ENCODE measurements at regions not wholly inside any gene's neighbourhood (a gene's known extent, or its start where the extent isn't known, plus 50 kb on each side); places are given as distances from the start of the nearest gene placed in this dataset.

DNA sequence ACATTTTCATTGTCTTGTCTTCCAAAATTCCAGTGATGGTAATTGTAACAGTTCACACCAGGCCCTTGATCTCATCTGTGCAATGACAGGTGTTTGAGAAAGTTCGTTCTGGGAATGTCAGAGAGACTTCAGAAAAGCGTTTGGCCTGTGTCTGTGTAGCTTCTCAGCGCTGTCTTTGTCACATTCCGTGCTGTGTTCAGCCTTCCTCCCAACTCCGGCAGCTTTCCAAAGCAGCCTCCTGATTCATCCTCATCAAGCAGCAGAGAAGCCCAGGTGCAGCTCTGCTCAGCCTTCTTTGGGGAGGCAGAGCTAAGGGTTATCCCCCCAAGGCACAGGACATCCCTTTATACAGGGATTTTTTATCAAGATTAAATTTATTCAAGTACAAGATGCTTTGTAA, 494.0 kb upstream of the SUCLG2 start:
- WGBS, 2 experiments (ENCODE audit: insufficient coverage in 1 of 2, insufficient read length in 1 of 2) = 89% methylated on average over 5 of the region's 5 CpGs
- H3K36me3 Mint-ChIP-seq (ENCODE audit: low read depth) = no peaks in the 10 kb centered on the region
- H3K27ac Mint-ChIP-seq = no peak overlapping the region
- H3K4me3 Mint-ChIP-seq = no peak overlapping the region
- no peak overlapping the region for H3K4me3 ChIP-seq (ENCODE audit: low read length)
- H3K27me3 Mint-ChIP-seq (ENCODE audit: insufficient read depth) = no peaks in the 10 kb centered on the region
- H3K4me1 ChIP-seq (ENCODE audit: control insufficient read depth, insufficient read depth, low read length) = no peaks in the 10 kb centered on the region
- no peaks in the 10 kb centered on the region for H3K4me1 Mint-ChIP-seq
- no peak overlapping the region for H3K9ac ChIP-seq (ENCODE audit: extremely low read depth, low read length, poor library complexity, severe bottlenecking)
- TF ChIP-seq, protein P1, sequence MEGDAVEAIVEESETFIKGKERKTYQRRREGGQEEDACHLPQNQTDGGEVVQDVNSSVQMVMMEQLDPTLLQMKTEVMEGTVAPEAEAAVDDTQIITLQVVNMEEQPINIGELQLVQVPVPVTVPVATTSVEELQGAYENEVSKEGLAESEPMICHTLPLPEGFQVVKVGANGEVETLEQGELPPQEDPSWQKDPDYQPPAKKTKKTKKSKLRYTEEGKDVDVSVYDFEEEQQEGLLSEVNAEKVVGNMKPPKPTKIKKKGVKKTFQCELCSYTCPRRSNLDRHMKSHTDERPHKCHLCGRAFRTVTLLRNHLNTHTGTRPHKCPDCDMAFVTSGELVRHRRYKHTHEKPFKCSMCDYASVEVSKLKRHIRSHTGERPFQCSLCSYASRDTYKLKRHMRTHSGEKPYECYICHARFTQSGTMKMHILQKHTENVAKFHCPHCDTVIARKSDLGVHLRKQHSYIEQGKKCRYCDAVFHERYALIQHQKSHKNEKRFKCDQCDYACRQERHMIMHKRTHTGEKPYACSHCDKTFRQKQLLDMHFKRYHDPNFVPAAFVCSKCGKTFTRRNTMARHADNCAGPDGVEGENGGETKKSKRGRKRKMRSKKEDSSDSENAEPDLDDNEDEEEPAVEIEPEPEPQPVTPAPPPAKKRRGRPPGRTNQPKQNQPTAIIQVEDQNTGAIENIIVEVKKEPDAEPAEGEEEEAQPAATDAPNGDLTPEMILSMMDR (conservative IDR thresholded peaks at IDR 0.05) = no peak
- H3K27me3 ChIP-seq (ENCODE audit: control insufficient read depth, insufficient read depth, low read length, poor library complexity, severe bottlenecking) = no peaks in the 10 kb centered on the region
- no peaks in the 10 kb centered on the region for H3K36me3 ChIP-seq (ENCODE audit: control insufficient read depth, insufficient read depth, low read length)
- no peak overlapping the region for H3K27ac ChIP-seq (ENCODE audit: low read depth, low read length)
- H3K9me3 Mint-ChIP-seq = no peaks in the 10 kb centered on the region
- no peaks in the 10 kb centered on the region for H3K9me3 ChIP-seq (ENCODE audit: control insufficient read depth, low read length)
- DNase-seq = no peak

DNA sequence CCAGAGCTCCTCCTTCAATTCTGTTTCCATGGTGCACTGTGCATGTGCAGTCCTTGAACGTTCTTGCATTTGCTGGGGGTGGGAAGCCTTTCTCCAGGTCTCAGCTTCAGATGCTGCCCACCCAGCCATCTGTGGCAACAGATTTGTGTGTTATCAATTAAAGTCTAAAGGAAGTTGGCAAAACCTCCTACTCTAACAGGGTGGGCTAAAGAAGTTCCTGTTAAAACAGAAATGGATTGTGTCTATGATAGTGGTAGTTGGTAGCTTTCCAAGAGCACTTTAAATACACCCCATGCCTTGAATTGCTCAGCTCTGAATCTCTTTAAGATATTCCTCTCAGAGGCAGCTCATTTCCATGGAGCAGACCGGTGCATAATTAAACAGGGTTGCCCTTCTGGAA, 488.0 kb upstream of the SUCLG2 start:
- Histone ChIP-seq H3K27me3 (ENCODE audit: control insufficient read depth, insufficient read depth, low read length, poor library complexity, severe bottlenecking) (no peaks in the 10 kb centered on the region), H3K9me3 (ENCODE audit: control insufficient read depth, low read length) (no peaks in the 10 kb centered on the region), H3K4me3 (ENCODE audit: low read length) (no peak overlapping the region), H3K36me3 (ENCODE audit: control insufficient read depth, insufficient read depth, low read length) (no peaks in the 10 kb centered on the region), H3K27ac (ENCODE audit: low read depth, low read length) (no peak overlapping the region), H3K9ac (ENCODE audit: extremely low read depth, low read length, poor library complexity, severe bottlenecking) (no peak overlapping the region), H3K4me1 (ENCODE audit: control insufficient read depth, insufficient read depth, low read length) (no peaks in the 10 kb centered on the region)
- 92 to 100% methylated on average over 1 to 2 of the region's 2 CpGs for WGBS, 2 experiments (ENCODE audit: insufficient coverage in 1 of 2, insufficient read length in 1 of 2)
- no peaks in the 10 kb centered on the region for H3K36me3 Mint-ChIP-seq (ENCODE audit: low read depth)
- H3K9me3 Mint-ChIP-seq = no peaks in the 10 kb centered on the region
- H3K4me1 Mint-ChIP-seq = no peaks in the 10 kb centered on the region
- no peak overlapping the region for H3K27ac Mint-ChIP-seq
- TF ChIP-seq, protein P1 (conservative IDR thresholded peaks at IDR 0.05) = no peak
- no peaks in the 10 kb centered on the region for H3K27me3 Mint-ChIP-seq (ENCODE audit: insufficient read depth)
- H3K4me3 Mint-ChIP-seq = no peak overlapping the region
- no peak for DNase-seq

- Histone ChIP-seq H3K36me3 (ENCODE audit: control insufficient read depth, insufficient read depth, low read length) (no peaks in the 10 kb centered on the region), H3K4me1 (ENCODE audit: control insufficient read depth, insufficient read depth, low read length) (no peaks in the 10 kb centered on the region), H3K9ac (ENCODE audit: extremely low read depth, low read length, poor library complexity, severe bottlenecking) (no peak overlapping the region), H3K27ac (ENCODE audit: low read depth, low read length) (no peak overlapping the region), H3K4me3 (ENCODE audit: low read length) (no peak overlapping the region), H3K9me3 (ENCODE audit: control insufficient read depth, low read length) (no peaks in the 10 kb centered on the region), H3K27me3 (ENCODE audit: control insufficient read depth, insufficient read depth, low read length, poor library complexity, severe bottlenecking) (no peaks in the 10 kb centered on the region)
- TF ChIP-seq, protein P1 (conservative IDR thresholded peaks at IDR 0.05) = no peak
- DNase-seq = no peak
- Mint-ChIP-seq H3K9me3 (no peaks in the 10 kb centered on the region), H3K36me3 (ENCODE audit: low read depth) (no peaks in the 10 kb centered on the region), H3K27ac (no peak overlapping the region), H3K4me1 (peaks cover 3% of the 10 kb centered on the region), H3K4me3 (no peak overlapping the region), H3K27me3 (ENCODE audit: insufficient read depth) (no peaks in the 10 kb centered on the region)
- 89 to 95% methylated on average over 3 of the region's 3 CpGs for WGBS, 2 experiments (ENCODE audit: insufficient coverage in 1 of 2, insufficient read length in 1 of 2)
Observed at GRCh38 chr3:68139897-68140296, 485.5 kb upstream of the SUCLG2 start.

Data from endodermal cell (in vitro differentiated cells).